WERI-Rb-1 (cell line): ENCODE measurements at regions not wholly inside any gene's neighbourhood (a gene's known extent, or its start where the extent isn't known, plus 50 kb on each side); places are given as distances from the start of the nearest gene placed in this dataset.

Source experiments
- DNase-seq: peaks from one replicate; pipeline ENCODE4 v3.0.0-alpha.2; 2020
- H3K27ac ChIP-seq: fragments of 250-450 bp; sonication (Bioruptor Pico); 2 replicates; pipeline ENCODE4 v1.5.1; 2020; ENCODE audit warnings: mild to moderate bottlenecking, moderate library complexity
- H3K27me3 ChIP-seq: fragments of 250-450 bp; sonication (Bioruptor Pico); 2 replicates; pipeline ENCODE4 v1.5.1; 2021; ENCODE audit warnings: mild to moderate bottlenecking, low read depth, moderate library complexity; ENCODE audit not compliant: insufficient read depth, severe bottlenecking
- H3K36me3 ChIP-seq: fragments of 250-450 bp; sonication (Bioruptor Pico); 2 replicates; pipeline ENCODE4 v1.5.1; 2020; ENCODE audit warnings: mild to moderate bottlenecking, moderate library complexity
- H3K4me3 ChIP-seq: 2 replicates; pipeline ENCODE4 v1.5.1; 2011; ENCODE audit warnings: low read depth, mild to moderate bottlenecking, control low read depth, low read length
- H3K9me3 ChIP-seq: fragments of 250-450 bp; sonication (Bioruptor Pico); 2 replicates; pipeline ENCODE4 v1.5.1; 2021; ENCODE audit warnings: mild to moderate bottlenecking, moderate library complexity; ENCODE audit not compliant: severe bottlenecking
- TF ChIP-seq, protein P1 (sequence below): IDR thresholded peaks from 2 replicates; pipeline ENCODE4 v1.5.1; 2011; ENCODE audit warnings: low read depth, mild to moderate bottlenecking, control low read depth, inconsistent platforms, low read length

DNA sequence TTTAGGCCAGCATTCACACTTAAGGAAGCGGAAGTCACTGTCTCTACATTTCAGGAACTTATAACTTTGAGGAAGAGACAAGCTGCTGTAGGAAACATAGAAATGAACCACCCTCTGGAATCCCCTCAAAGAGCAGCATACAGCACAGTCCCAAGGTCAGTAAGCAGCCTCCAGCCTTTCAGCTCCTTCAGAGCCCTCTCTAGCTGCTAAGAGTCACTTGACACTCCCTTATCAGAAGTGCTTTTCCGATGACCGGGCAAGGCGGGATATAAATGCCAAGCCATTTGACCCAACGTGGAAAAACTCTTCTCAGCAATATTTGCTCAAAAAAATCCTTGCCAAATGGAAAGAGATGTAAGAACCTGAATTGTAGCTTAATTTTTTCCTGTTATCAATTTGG lies 1284.3 kb downstream of the XPNPEP1 start:
- no peaks in the 10 kb centered on the region for H3K9me3 ChIP-seq
- H3K27me3 ChIP-seq = no peaks in the 10 kb centered on the region
- DNase-seq = no peak
- no peak overlapping the region for H3K27ac ChIP-seq
- no peak overlapping the region for H3K4me3 ChIP-seq
- no peaks in the 10 kb centered on the region for H3K36me3 ChIP-seq
- TF ChIP-seq, protein P1, sequence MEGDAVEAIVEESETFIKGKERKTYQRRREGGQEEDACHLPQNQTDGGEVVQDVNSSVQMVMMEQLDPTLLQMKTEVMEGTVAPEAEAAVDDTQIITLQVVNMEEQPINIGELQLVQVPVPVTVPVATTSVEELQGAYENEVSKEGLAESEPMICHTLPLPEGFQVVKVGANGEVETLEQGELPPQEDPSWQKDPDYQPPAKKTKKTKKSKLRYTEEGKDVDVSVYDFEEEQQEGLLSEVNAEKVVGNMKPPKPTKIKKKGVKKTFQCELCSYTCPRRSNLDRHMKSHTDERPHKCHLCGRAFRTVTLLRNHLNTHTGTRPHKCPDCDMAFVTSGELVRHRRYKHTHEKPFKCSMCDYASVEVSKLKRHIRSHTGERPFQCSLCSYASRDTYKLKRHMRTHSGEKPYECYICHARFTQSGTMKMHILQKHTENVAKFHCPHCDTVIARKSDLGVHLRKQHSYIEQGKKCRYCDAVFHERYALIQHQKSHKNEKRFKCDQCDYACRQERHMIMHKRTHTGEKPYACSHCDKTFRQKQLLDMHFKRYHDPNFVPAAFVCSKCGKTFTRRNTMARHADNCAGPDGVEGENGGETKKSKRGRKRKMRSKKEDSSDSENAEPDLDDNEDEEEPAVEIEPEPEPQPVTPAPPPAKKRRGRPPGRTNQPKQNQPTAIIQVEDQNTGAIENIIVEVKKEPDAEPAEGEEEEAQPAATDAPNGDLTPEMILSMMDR = no peak

DNA sequence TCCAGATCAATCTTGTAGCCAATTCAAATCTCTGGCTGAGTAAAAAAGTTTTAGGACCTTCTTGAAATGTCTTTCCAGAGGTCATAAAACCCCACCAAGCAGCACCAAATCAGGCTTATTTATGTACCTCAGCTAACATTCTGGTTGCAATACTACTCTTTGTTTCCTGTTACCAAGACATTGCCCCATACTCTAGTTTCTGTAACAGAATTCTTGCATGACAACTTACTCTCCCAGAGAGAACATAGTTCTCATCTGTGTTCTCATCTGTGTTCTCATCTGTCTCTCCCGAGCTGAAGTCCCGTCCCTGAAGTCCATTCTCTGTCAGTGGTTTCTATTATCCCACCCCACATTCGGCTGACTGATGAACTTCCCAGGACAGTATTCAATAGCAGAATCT lies 1285.1 kb downstream of the XPNPEP1 start:
- Histone ChIP-seq H3K27ac (no peak overlapping the region), H3K4me3 (no peak overlapping the region), H3K9me3 (no peaks in the 10 kb centered on the region), H3K36me3 (no peaks in the 10 kb centered on the region), H3K27me3 (no peaks in the 10 kb centered on the region)
- no peak for DNase-seq
- TF ChIP-seq, protein P1 = no peak

- TF ChIP-seq, protein P1 = no peak
- no peaks in the 10 kb centered on the region for H3K27me3 ChIP-seq
- no peak overlapping the region for H3K27ac ChIP-seq
- no peaks in the 10 kb centered on the region for H3K9me3 ChIP-seq
- no peak overlapping the region for H3K4me3 ChIP-seq
- H3K36me3 ChIP-seq = no peaks in the 10 kb centered on the region
- no peak for DNase-seq
Observed at GRCh38 chr10:108633046-108633445, 1290.3 kb downstream of the XPNPEP1 start.

DNA sequence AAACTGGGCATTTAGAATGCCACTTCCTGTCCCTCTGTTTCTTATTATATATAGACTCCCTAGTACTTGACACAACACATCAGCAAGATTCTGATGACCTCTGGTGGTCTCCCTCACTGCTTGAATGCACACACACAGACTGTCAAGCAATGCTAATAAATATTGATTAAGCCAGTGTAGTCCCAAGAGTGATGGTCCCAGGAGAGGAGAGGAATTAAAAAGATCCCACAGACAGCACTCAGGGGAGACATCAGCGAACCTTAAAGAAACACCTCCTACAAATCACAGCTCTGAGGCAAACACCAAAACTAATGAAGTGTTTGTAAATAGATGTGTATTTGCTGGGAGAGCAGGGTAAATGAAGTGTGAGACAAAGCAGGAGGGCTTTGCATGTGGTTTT lies 1291.2 kb downstream of the XPNPEP1 start:
- TF ChIP-seq, protein P1 = no peak
- Histone ChIP-seq H3K36me3 (no peaks in the 10 kb centered on the region), H3K9me3 (no peaks in the 10 kb centered on the region), H3K27ac (no peak overlapping the region), H3K27me3 (no peaks in the 10 kb centered on the region), H3K4me3 (no peak overlapping the region)
- DNase-seq = no peak

- no peak for DNase-seq
- H3K4me3 ChIP-seq = no peak overlapping the region
- H3K9me3 ChIP-seq = no peaks in the 10 kb centered on the region
- no peaks in the 10 kb centered on the region for H3K27me3 ChIP-seq
- no peak overlapping the region for H3K27ac ChIP-seq
- no peaks in the 10 kb centered on the region for H3K36me3 ChIP-seq
- TF ChIP-seq, protein P1 = no peak
Observed at GRCh38 chr10:108631332-108631731, 1292.0 kb downstream of the XPNPEP1 start.

DNA sequence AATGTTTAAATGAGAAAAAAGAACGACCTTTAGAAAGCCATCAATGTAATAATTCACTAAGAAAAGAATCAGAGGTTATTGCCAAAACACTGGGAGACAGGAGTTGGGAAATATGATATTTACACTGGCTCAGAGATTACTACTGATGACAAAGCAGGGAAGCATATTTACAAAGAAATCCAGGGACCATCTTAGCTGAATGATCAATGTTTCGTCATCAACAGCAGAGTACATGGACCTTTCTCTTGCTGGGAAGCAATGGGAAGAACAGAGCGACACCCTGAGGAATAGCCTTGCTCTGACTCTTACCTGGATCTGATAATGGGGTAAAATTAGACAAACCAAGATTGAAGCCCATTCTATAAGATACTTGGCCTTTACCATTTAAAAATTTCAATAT lies 1293.5 kb downstream of the XPNPEP1 start:
- Histone ChIP-seq H3K4me3 (no peak overlapping the region), H3K27ac (no peak overlapping the region), H3K27me3 (no peaks in the 10 kb centered on the region), H3K36me3 (no peaks in the 10 kb centered on the region), H3K9me3 (no peaks in the 10 kb centered on the region)
- DNase-seq = no peak
- TF ChIP-seq, protein P1 = no peak
